ENCODE measurements at regions not wholly inside any gene's neighbourhood (a gene's known extent, or its start where the extent isn't known, plus 50 kb on each side); places are given as distances from the start of the nearest gene placed in this dataset.
A peak's percentile ranks its signal among the peaks of the same experiment; 100 is the strongest.

GRCh38 chr3:76576201-76576600 lies 463.7 kb upstream of the ROBO2 start:
- DNase-seq (ENCODE audit: low read depth in 4 of 4, low spot score in 2 of 4) = no peak

- DNase-seq (ENCODE audit: low read depth in 4 of 4, low spot score in 2 of 4) = no peak
Measured at GRCh38 chr3:76582098-76582497, 457.8 kb upstream of the ROBO2 start.

DNA sequence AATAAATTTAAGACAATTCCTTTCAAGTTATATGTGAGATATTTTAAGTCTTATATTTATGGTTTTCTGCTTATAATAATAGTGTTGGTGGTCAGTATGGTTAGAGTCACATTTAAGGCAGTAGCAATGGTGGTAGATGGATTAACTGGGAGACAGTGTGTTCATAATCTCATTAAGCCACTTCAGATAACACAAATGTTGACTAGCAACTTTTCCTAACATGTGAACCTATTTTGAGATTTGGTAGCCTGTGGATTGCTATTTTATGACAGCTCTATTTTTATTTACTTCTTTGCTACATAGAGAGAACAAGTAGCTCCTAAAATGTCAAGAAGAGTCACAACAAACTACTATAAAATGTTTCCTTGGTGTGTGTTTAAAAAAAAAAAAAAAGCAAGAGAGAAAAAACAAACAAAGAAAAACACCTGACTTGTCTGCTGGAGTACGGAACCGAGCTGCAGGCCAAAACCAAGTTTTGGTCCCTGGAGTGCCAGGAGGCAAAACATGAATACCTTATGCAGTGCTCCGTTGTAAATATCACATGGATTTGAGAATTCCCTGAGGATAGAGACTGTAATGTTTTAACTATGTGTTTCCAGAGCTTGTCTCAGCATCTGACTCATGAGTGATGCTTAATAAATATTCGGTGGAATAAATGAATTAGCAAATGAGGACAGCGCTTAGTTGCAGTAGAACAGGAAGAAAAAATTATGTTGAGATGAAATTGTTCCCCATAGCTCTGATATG lies 457.1 kb upstream of the ROBO2 start:
- no peak for DNase-seq (ENCODE audit: low read depth in 4 of 4, low spot score in 2 of 4)

- peak in 1 of 4 donors; percentile 4 for DNase-seq (ENCODE audit: low read depth in 4 of 4, low spot score in 2 of 4)
Measured at GRCh38 chr3:76585794-76586392, 454.0 kb upstream of the ROBO2 start.

- no peak for DNase-seq (ENCODE audit: low read depth in 4 of 4, low spot score in 2 of 4)
Measured at GRCh38 chr3:76586471-76586870, 453.4 kb upstream of the ROBO2 start.

DNA sequence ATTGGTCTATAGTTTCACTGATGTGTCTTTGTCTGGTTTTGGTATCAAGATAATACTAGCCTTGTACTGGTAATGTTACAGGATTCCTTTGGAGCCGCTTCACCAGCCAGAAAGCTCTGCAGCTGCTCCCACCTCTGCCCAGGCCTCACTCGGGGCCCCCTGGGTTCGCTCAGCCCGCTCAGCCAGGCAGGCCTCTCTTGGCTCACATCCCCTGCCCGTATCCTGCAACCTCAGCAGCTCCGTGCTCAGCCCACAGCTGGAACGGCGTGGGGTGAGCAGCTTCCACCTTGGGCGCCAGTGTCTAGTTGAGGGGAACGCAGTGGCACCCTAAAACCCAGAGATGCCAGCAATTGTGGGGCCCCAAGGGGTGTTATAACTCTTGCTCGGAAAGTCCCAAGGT lies 429.7 kb upstream of the ROBO2 start:
- no peak for DNase-seq (ENCODE audit: low read depth in 4 of 4, low spot score in 2 of 4)

- DNase-seq (ENCODE audit: low read depth in 4 of 4, low spot score in 2 of 4) = no peak
Measured at GRCh38 chr3:76615719-76616118, 424.2 kb upstream of the ROBO2 start.

DNA sequence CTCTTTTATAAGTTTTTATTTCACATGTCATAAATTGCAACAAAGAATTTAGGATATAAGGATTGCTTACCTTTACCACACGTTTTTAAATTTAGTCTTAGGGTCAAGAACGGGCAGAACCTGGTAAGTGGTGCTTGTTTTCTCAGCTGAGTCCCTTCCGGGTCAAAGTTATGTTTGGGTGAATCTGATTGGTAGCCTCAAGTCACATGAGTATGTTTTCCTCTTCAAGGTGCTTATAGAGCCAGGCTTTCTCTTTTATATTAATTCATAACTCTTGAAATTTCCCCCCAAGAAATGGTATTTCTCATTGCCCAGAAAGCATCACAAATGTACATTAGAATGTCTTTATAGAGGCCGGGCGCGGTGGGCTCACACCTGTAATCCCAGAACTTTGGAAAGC lies 415.7 kb upstream of the ROBO2 start:
- no peak for DNase-seq (ENCODE audit: low read depth in 4 of 4, low spot score in 2 of 4)

DNA sequence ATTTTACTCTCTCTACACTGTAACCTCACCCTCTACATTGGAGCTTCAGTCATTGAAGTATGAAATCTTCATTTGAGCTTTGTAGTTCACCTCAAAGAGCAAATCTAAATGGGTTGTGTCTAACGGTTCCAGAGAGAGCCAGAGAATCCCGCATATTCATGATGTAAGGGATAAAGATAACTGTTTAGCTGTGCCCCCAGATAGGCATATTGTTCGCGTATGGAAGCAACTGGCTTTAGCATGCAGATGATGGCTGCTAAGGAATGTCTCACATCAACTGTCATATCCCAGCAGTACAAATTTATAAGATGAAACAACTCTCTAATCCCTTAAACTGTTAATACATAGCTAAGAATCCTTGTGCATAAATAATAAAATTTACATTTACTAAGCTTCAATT lies 412.7 kb upstream of the ROBO2 start:
- no peak for DNase-seq (ENCODE audit: low read depth in 4 of 4, low spot score in 2 of 4)

GRCh38 chr3:76631251-76631650 lies 408.6 kb upstream of the ROBO2 start:
- no peak for DNase-seq (ENCODE audit: low read depth in 4 of 4, low spot score in 2 of 4)

- no peak for DNase-seq (ENCODE audit: low read depth in 4 of 4, low spot score in 2 of 4)
Measured at GRCh38 chr3:76638006-76638405, 401.9 kb upstream of the ROBO2 start.

GRCh38 chr3:76643623-76644304 lies 396.1 kb upstream of the ROBO2 start:
- DNase-seq (ENCODE audit: low read depth in 4 of 4, low spot score in 2 of 4) = peak in 1 of 4 donors; percentile 19

DNA sequence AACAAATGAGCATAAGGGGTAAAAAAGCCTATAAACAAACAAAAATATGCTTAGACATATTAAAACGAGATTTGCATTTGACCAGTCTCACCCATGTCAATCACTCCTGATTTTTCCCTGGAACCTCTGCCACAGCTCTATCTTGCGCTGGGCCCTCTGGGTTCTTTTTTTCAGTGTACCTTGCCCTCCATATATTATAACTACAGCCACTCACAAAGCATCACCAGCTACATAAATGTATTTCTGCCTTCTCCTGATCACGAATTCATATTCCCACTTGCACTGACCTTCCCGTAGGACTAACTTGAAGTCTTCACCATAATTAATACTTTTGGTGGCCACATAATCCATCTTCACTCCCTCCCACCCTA lies 395.6 kb upstream of the ROBO2 start:
- no peak for DNase-seq (ENCODE audit: low read depth in 4 of 4, low spot score in 2 of 4)

DNA sequence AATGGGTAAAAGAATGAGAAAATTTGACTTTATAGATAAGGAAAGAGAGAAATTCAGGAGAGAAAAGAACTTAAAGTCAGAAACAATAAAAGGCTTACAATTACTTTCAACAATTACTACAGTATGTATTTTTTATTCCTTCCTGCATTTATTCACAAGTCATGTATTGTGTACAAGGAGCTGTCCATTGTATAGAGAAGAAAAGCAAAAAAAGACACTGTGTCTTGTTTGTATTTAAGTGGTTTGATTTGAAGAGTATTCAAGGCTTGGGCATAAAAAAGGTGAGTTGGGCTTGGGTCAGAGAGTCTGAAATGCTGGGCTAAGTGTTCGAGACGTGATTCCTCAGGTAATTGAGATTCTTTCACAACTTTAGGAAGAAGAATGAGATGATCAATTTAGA lies 394.2 kb upstream of the ROBO2 start:
- DNase-seq (ENCODE audit: low read depth in 4 of 4, low spot score in 2 of 4) = no peak

DNA sequence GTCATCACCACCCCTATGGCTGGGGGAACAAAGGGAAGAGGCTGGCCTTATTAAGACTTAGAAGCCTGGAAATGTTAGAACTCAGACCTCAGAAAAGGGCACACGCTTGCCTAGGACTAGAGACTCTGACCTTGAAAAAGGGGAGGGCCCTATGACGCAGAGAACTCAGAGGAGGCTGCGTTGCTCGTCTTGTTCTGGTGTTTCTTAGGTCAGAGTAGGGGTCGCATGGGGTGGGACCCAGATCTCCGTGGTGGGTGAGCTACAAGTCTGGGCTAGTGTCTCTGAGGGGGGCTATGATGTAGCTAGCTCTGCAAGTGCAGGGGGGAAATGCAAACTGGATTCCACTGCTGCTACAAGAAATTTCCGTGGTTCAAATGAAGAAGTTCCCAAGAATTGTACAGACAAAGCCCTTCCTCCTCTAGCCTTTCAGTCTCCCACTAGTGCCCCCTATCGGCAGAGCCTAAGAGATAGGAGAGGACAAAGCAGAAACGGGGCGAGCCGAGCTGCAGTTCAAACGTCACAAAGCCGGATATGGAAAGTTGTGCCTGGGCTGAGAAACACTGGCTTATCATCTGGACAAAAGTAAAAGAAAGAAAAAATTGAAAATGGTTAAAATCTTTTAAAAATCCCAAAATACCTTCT lies 392.9 kb upstream of the ROBO2 start:
- DNase-seq (ENCODE audit: low read depth in 4 of 4, low spot score in 2 of 4) = no peak

DNA sequence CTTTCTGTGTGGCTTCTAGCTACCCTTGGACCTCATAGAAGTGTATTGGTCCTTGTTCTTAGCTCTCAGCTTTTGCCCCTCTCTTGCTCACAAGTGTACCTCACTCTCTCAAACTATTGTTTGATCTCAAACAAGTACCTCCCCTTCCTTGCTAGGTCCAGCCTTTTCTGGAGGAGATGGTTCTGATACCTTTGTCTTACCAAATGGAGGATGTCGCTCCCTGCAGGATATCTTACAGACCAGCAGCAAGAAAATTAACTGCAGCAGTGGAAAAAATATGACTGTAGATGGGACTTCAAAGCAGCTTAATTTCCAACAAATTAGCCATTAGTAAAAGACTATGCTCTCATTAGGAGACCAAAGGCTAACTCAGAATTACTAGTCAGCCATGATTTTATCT lies 388.1 kb upstream of the ROBO2 start:
- DNase-seq (ENCODE audit: low read depth in 4 of 4, low spot score in 2 of 4) = no peak

GRCh38 chr3:76652524-76652923 lies 387.4 kb upstream of the ROBO2 start:
- no peak for DNase-seq (ENCODE audit: low read depth in 4 of 4, low spot score in 2 of 4)

DNA sequence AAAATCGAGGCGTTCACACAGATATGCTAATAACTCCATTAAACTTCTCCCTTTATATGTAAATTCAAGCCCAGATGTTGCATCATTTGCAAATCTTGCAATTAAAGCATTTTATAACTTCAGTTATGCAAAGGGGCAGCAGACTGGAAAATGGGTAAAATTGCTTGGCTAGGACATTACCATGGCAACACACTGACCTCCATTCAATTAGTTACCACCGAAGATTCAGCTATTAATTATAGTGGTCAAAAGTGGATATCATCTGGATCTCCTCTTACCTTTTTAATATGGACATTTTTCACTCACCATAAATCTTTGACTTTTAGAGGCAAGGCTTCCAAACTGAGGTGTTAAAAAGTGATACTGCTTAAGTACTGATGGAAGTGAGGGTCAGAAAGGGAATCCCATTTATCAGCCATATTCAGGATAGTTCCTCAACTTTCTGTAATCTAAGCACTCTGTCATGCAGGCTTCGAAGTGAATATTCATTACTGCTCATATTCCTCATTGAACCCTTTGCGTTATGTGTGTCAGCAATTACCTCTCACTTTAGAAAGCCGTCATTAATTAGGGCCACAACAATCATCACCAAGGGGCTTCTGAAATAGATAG lies 386.2 kb upstream of the ROBO2 start:
- DNase-seq (ENCODE audit: low read depth in 4 of 4, low spot score in 2 of 4) = no peak

DNA sequence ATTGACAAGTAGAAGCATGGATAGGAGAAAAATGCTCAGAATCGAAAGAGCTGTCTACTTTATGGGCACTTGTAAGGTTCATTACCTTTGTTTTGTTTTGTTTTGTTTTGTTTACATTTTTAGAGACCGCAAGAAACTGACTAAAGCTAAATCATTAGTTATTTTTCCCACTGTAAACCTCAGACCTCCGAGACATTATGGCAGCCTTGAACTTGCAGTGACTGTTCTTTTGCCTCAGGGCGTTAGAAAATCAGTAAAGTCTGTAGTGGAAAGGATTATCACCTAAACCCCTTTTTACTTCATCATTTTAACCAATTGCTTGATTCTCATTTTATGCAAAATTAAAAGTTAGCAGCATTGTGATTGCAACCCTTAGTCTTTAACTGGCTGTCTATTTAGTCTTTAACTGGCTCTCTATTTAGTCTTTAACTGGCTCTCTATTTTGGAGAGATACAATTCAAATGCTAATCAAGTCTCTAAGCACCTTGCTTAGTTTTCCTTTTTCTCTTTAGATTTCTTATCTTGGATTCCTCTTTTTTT lies 383.3 kb upstream of the ROBO2 start:
- no peak for DNase-seq (ENCODE audit: low read depth in 4 of 4, low spot score in 2 of 4)

- no peak for DNase-seq (ENCODE audit: low read depth in 4 of 4, low spot score in 2 of 4)
Measured at GRCh38 chr3:76657909-76658308, 382.0 kb upstream of the ROBO2 start.

Measured in left renal cortex interstitium (tissue), 4 donors.